Endodermal cell (in vitro differentiated cells): ENCODE measurements at regions not wholly inside any gene's neighbourhood (a gene's known extent, or its start where the extent isn't known, plus 50 kb on each side); places are given as distances from the start of the nearest gene placed in this dataset.

Source experiments
- DNase-seq: peaks from one replicate; pipeline ENCODE4 v3.0.0-alpha.2; 2017
- H3K27ac ChIP-seq: 2 replicates; pipeline ENCODE4 v1.5.1; 2013; ENCODE audit warnings: mild to moderate bottlenecking, low read depth, low read length, moderate library complexity
- H3K27me3 ChIP-seq: 2 replicates; pipeline ENCODE4 v1.6.1; 2013; ENCODE audit warnings: mild to moderate bottlenecking, low read length, moderate library complexity; ENCODE audit not compliant: insufficient read depth, control insufficient read depth, poor library complexity, severe bottlenecking
- H3K36me3 ChIP-seq: 2 replicates; pipeline ENCODE4 v1.7.0; 2013; ENCODE audit warnings: mild to moderate bottlenecking, low read length, moderate library complexity; ENCODE audit not compliant: control insufficient read depth, insufficient read depth
- H3K4me1 ChIP-seq: one replicate; pipeline ENCODE4 v1.7.0; 2013; ENCODE audit warnings: low read length; ENCODE audit not compliant: control insufficient read depth, insufficient read depth
- H3K4me3 ChIP-seq: 2 replicates; pipeline ENCODE4 v1.5.1; 2013; ENCODE audit warnings: mild to moderate bottlenecking, low read length, moderate library complexity
- H3K9ac ChIP-seq: 2 replicates; pipeline ENCODE4 v1.6.1; 2013; ENCODE audit warnings: mild to moderate bottlenecking, low read length, moderate library complexity; ENCODE audit not compliant: poor library complexity, severe bottlenecking; ENCODE audit errors: extremely low read depth
- H3K9me3 ChIP-seq: 2 replicates; pipeline ENCODE4 v1.6.1; 2013; ENCODE audit warnings: mild to moderate bottlenecking, low read length, moderate library complexity; ENCODE audit not compliant: control insufficient read depth
- H3K27ac Mint-ChIP-seq: 2 replicates; pipeline ENCODE4 v1.8.0; 2020; ENCODE audit warnings: mixed read lengths
- H3K27me3 Mint-ChIP-seq: 2 replicates; pipeline ENCODE4 v1.8.0; 2021; ENCODE audit warnings: mild to moderate bottlenecking, mixed read lengths; ENCODE audit not compliant: insufficient read depth
- H3K36me3 Mint-ChIP-seq: 2 replicates; pipeline ENCODE4 v1.8.0; 2020; ENCODE audit warnings: low read depth, mixed read lengths
- H3K4me1 Mint-ChIP-seq: 2 replicates; pipeline ENCODE4 v1.8.0; 2020; ENCODE audit warnings: mixed read lengths
- H3K4me3 Mint-ChIP-seq: 2 replicates; pipeline ENCODE4 v1.8.0; 2020; ENCODE audit warnings: mild to moderate bottlenecking, moderate library complexity, mixed read lengths
- H3K9me3 Mint-ChIP-seq: 2 replicates; pipeline ENCODE4 v1.8.0; 2020; ENCODE audit warnings: mild to moderate bottlenecking, mixed read lengths
- CTCF ChIP-seq: fragments of 200-600 bp; sonication (generic); conservative IDR thresholded peaks from 2 replicates; pipeline ENCODE4 v1.5.0; 2021; ENCODE audit warnings: antibody characterized with exemption, mild to moderate bottlenecking
- WGBS, 2 experiments: methylation state at CpG; one replicate each; pipeline versions ENCODE4 v1.1.5 to v1.1.7; 2013; ENCODE audit warnings: missing lambda C conversion rate in 2 of 2, mixed read lengths in 1 of 2; ENCODE audit not compliant: insufficient coverage in 1 of 2, insufficient read length in 1 of 2; 5-methylcytosine and 5-hydroxymethylcytosine counted together

DNA sequence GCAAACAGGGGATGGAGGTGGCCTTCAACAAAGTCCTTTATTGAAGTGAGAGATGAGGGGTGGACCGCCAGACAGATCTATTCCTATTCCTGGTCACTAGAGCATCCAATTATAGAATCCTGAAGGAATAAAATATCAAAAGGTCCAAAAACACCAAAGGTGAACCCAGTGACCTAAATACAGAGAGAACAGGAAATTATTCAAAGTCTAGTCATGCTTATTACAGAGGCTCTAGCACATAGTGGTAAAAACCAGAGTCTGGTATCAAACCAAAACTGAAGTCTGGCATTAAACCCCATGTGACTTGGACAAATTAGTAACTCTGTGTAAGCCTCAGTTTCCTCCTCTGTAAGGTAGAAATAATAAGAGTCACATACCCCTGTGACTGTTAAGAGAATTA is 100.5 kb upstream of the SNX2 start:
- Mint-ChIP-seq H3K4me3 (no peak overlapping the region), H3K36me3 (no peaks in the 10 kb centered on the region), H3K9me3 (peaks cover 2% of the 10 kb centered on the region), H3K27me3 (no peaks in the 10 kb centered on the region), H3K4me1 (no peaks in the 10 kb centered on the region), H3K27ac (no peak overlapping the region)
- WGBS, 2 experiments: 86 to 89% methylated on average over 1 of the region's 1 CpG
- no peak for DNase-seq
- no peak for TF ChIP-seq CTCF
- Histone ChIP-seq H3K36me3 (no peaks in the 10 kb centered on the region), H3K27me3 (no peaks in the 10 kb centered on the region), H3K9me3 (no peaks in the 10 kb centered on the region), H3K4me3 (no peak overlapping the region), H3K27ac (no peak overlapping the region), H3K9ac (no peak overlapping the region), H3K4me1 (no peaks in the 10 kb centered on the region)

GRCh38 chr5:122680623-122681350 is 94.1 kb upstream of the SNX2 start:
- Mint-ChIP-seq H3K36me3 (no peaks in the 10 kb centered on the region), H3K27ac (no peak overlapping the region), H3K4me1 (no peaks in the 10 kb centered on the region), H3K27me3 (no peaks in the 10 kb centered on the region), H3K9me3 (peaks cover 4% of the 10 kb centered on the region), H3K4me3 (no peak overlapping the region)
- TF ChIP-seq CTCF: no peak
- Histone ChIP-seq H3K4me3 (no peak overlapping the region), H3K27ac (no peak overlapping the region), H3K9me3 (no peaks in the 10 kb centered on the region), H3K9ac (no peak overlapping the region), H3K4me1 (no peaks in the 10 kb centered on the region), H3K27me3 (no peaks in the 10 kb centered on the region), H3K36me3 (no peaks in the 10 kb centered on the region)
- no peak for DNase-seq
- WGBS, 2 experiments: 83 to 86% methylated on average over 3 of the region's 3 CpGs

DNA sequence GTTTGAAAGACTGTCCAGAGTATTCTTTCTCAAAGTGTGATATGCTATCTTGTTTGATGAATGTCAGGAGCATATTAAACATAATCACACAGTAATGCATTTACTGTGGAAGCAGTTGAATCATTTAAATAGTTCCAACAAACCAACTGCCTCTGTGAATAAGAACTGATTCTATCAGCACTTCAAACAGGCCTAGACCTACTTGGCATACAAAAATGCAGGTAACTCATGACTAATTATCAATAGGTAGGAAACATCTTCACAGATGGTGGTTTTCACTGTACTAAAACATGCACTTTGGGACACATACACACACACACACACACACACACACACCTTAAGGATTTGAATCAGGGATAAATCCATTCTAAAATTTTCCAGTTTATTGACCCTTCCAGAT is 91.2 kb upstream of the SNX2 start:
- Mint-ChIP-seq H3K4me3 (no peak overlapping the region), H3K36me3 (no peaks in the 10 kb centered on the region), H3K4me1 (no peaks in the 10 kb centered on the region), H3K9me3 (peaks cover 4% of the 10 kb centered on the region), H3K27me3 (no peaks in the 10 kb centered on the region), H3K27ac (no peak overlapping the region)
- H3K36me3 ChIP-seq: no peaks in the 10 kb centered on the region
- no peak overlapping the region for H3K4me3 ChIP-seq
- H3K27me3 ChIP-seq: no peaks in the 10 kb centered on the region
- TF ChIP-seq CTCF: no peak
- no peaks in the 10 kb centered on the region for H3K4me1 ChIP-seq
- no peak for DNase-seq
- no peak overlapping the region for H3K9ac ChIP-seq
- H3K27ac ChIP-seq: no peak overlapping the region
- H3K9me3 ChIP-seq: no peaks in the 10 kb centered on the region
